ENCODE measurements at regions not wholly inside any gene's neighbourhood (a gene's known extent, or its start where the extent isn't known, plus 50 kb on each side); places are given as distances from the start of the nearest gene placed in this dataset.

DNA sequence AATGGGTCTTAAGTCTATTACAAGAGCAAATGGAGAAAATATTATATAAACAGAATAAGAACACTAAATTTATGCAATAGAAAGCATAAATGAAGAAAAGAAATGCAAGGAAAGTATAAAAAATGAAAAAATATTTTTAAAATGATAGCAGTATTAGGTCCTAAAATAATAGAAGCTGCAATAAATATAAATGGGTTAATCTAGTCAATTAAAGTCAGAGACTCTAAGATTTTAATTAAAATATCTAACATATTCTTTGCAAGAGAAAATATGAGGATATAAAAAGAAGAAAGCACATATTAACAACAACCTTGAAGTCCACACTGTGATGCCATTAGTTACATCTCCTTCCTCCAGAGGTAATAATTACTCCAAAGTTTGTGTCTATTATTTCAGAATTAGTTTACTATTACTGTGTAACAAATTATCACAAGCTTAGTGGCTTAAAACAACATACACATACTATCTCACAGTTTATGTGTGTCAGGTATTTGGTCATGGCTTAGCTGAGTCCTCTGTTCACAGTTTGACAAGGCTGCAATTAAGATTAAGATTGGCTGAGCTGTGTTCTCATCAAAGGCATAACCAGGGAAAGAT, 174.9 kb downstream of the NAA11 start:
- TF ChIP-seq POLR2A (IDR thresholded peaks at IDR 0.05; ENCODE audit: low read length): no peak
- no peak for TF ChIP-seq GATA1 (IDR thresholded peaks at IDR 0.05; ENCODE audit: low read depth, low read length)
